ENCODE measurements at regions not wholly inside any gene's neighbourhood (a gene's known extent, or its start where the extent isn't known, plus 50 kb on each side); places are given as distances from the start of the nearest gene placed in this dataset.

- no peak for DNase-seq (ENCODE audit: extremely low read depth, low read depth)
- TF ChIP-seq CTCF (IDR thresholded peaks at IDR 0.05; ENCODE audit: low read depth, low read length): no peak
Observed at GRCh38 chr11:109329716-109330115, 92.3 kb upstream of the C11orf87 start.

GRCh38 chr11:109338131-109338530, 83.9 kb upstream of the C11orf87 start:
- TF ChIP-seq CTCF (IDR thresholded peaks at IDR 0.05; ENCODE audit: low read depth, low read length): no peak
- DNase-seq (ENCODE audit: extremely low read depth, low read depth): no peak

GRCh38 chr11:109342261-109342660, 79.7 kb upstream of the C11orf87 start:
- TF ChIP-seq CTCF (IDR thresholded peaks at IDR 0.05; ENCODE audit: low read depth, low read length): no peak
- DNase-seq (ENCODE audit: extremely low read depth, low read depth): no peak

GRCh38 chr11:109343242-109343641, 78.7 kb upstream of the C11orf87 start:
- no peak for TF ChIP-seq CTCF (IDR thresholded peaks at IDR 0.05; ENCODE audit: low read depth, low read length)

GRCh38 chr11:109347304-109347703, 74.7 kb upstream of the C11orf87 start:
- DNase-seq (ENCODE audit: extremely low read depth, low read depth): no peak
- no peak for TF ChIP-seq CTCF (IDR thresholded peaks at IDR 0.05; ENCODE audit: low read depth, low read length)

More at GRCh38 chr11:109343242-109343641, 78.7 kb upstream of the C11orf87 start:
- no peak for DNase-seq (ENCODE audit: extremely low read depth, low read depth)

GRCh38 chr11:109349276-109350080, 72.5 kb upstream of the C11orf87 start:
- no peak for TF ChIP-seq CTCF (IDR thresholded peaks at IDR 0.05; ENCODE audit: low read depth, low read length)
- no peak for DNase-seq (ENCODE audit: extremely low read depth, low read depth)

- DNase-seq (ENCODE audit: extremely low read depth, low read depth): no peak
- TF ChIP-seq CTCF (IDR thresholded peaks at IDR 0.05; ENCODE audit: low read depth, low read length): no peak
Observed at GRCh38 chr11:109350091-109350490, 71.9 kb upstream of the C11orf87 start.
